CD4-positive, CD25-positive, alpha-beta regulatory T cell (primary cell): ENCODE measurements at regions not wholly inside any gene's neighbourhood (a gene's known extent, or its start where the extent isn't known, plus 50 kb on each side); places are given as distances from the start of the nearest gene placed in this dataset.

Experiments
- ATAC-seq, 2 donors: fragments of 150-1000 bp; cut with Tn5 transposase; one replicate each; pipeline ENCODE4 v1.10.0; 2021; ENCODE audit warnings: low read depth in 2 of 2, moderate number of reproducible peaks in 2 of 2, moderate library complexity in 1 of 2
- DNase-seq, 3 donors: peaks; one replicate each; pipeline versions ENCODE4 v3.0.0 to v3.0.0-alpha.2; 2012 to 2022; ENCODE audit warnings: mixed read lengths in 1 of 3
- H3K27ac ChIP-seq: one replicate; pipeline ENCODE4 v1.7.0; 2013; ENCODE audit warnings: mild to moderate bottlenecking, low read length; ENCODE audit not compliant: insufficient read depth, poor library complexity, severe bottlenecking
- H3K27me3 ChIP-seq: one replicate; pipeline ENCODE4 v1.7.0; 2013; ENCODE audit warnings: low read length; ENCODE audit not compliant: control insufficient read depth, insufficient read depth
- H3K36me3 ChIP-seq: one replicate; pipeline ENCODE4 v1.7.0; 2013; ENCODE audit warnings: mild to moderate bottlenecking, low read length, moderate library complexity; ENCODE audit not compliant: control insufficient read depth, insufficient read depth
- H3K4me1 ChIP-seq: 2 replicates; pipeline ENCODE4 v1.7.0; 2013; ENCODE audit warnings: mild to moderate bottlenecking, low read length; ENCODE audit not compliant: insufficient read depth, control insufficient read depth, poor library complexity, severe bottlenecking
- H3K4me3 ChIP-seq: one replicate; pipeline ENCODE4 v1.7.0; 2013; ENCODE audit warnings: low read depth, mild to moderate bottlenecking, low read length, moderate library complexity
- H3K9me3 ChIP-seq, 2 experiments: 1 replicate in 1 of 2; 2 replicates in 1 of 2; pipeline ENCODE4 v1.7.0; 2013; ENCODE audit warnings: low read length in 2 of 2, mild to moderate bottlenecking in 1 of 2, moderate library complexity in 1 of 2; ENCODE audit not compliant: control insufficient read depth in 2 of 2
- H3K27ac Mint-ChIP-seq, 3 donors: one replicate each; pipeline ENCODE4 v1.8.0; 2020 to 2022; ENCODE audit warnings: mild to moderate bottlenecking in 3 of 3, mixed read lengths in 3 of 3, moderate library complexity in 2 of 3
- H3K27me3 Mint-ChIP-seq: one replicate; pipeline ENCODE4 v1.8.0; 2022; ENCODE audit warnings: mild to moderate bottlenecking, mixed read lengths
- H3K36me3 Mint-ChIP-seq: one replicate; pipeline ENCODE4 v1.8.0; 2020; ENCODE audit warnings: mixed read lengths
- H3K4me1 Mint-ChIP-seq, 4 donors: one replicate each; pipeline ENCODE4 v1.8.0; 2020 to 2022; ENCODE audit warnings: mixed read lengths in 4 of 4, mild to moderate bottlenecking in 1 of 4
- H3K4me3 Mint-ChIP-seq, 4 donors: one replicate each; pipeline ENCODE4 v1.8.0; 2020 to 2022; ENCODE audit warnings: mild to moderate bottlenecking in 4 of 4, mixed read lengths in 4 of 4, moderate library complexity in 3 of 4
- H3K9me3 Mint-ChIP-seq, 7 donors: one replicate each; pipeline ENCODE4 v1.8.0; 2020 to 2022; ENCODE audit warnings: mixed read lengths in 7 of 7, mild to moderate bottlenecking in 3 of 7, moderate library complexity in 2 of 7

- Histone ChIP-seq H3K27ac (no peak overlapping the region), H3K4me3 (no peak overlapping the region), H3K4me1 (no peaks in the 10 kb centered on the region), H3K9me3 (no peaks in the 10 kb centered on the region), H3K27me3 (no peaks in the 10 kb centered on the region), H3K36me3 (no peaks in the 10 kb centered on the region)
- H3K4me3 Mint-ChIP-seq = no peak overlapping the region
- H3K9me3 Mint-ChIP-seq = peaks cover 0 to 7% (median 4%) of the 10 kb centered on the region in 7 donors
- peaks cover 10% of the 10 kb centered on the region for H3K27me3 Mint-ChIP-seq
- ATAC-seq (no peak), DNase-seq (no peak)
- H3K36me3 Mint-ChIP-seq = no peaks in the 10 kb centered on the region
- no peak overlapping the region for H3K27ac Mint-ChIP-seq
- H3K4me1 Mint-ChIP-seq = no peaks in the 10 kb centered on the region
Measured at GRCh38 chr6:82097676-82098075, 149.9 kb downstream of the IBTK start.

GRCh38 chr6:82095091-82095490, 152.5 kb downstream of the IBTK start:
- Mint-ChIP-seq H3K4me3 (no peak overlapping the region), H3K27me3 (peaks cover 10% of the 10 kb centered on the region), H3K36me3 (no peaks in the 10 kb centered on the region), H3K27ac (no peak overlapping the region), H3K4me1 (no peaks in the 10 kb centered on the region), H3K9me3 (peaks cover 0 to 7% (median 4%) of the 10 kb centered on the region in 7 donors)
- no peak overlapping the region for H3K4me3 ChIP-seq
- no peak overlapping the region for H3K27ac ChIP-seq
- no peaks in the 10 kb centered on the region for H3K9me3 ChIP-seq
- H3K36me3 ChIP-seq = no peaks in the 10 kb centered on the region
- DNase-seq (no peak), ATAC-seq (no peak)
- H3K4me1 ChIP-seq = no peaks in the 10 kb centered on the region
- no peaks in the 10 kb centered on the region for H3K27me3 ChIP-seq

- no peak for ATAC-seq
- Mint-ChIP-seq H3K4me3 (no peak overlapping the region), H3K36me3 (no peaks in the 10 kb centered on the region), H3K9me3 (peaks cover 0 to 6% (median 4%) of the 10 kb centered on the region in 7 donors), H3K4me1 (no peaks in the 10 kb centered on the region), H3K27ac (no peak overlapping the region), H3K27me3 (peaks cover 12% of the 10 kb centered on the region)
- Histone ChIP-seq H3K27me3 (no peaks in the 10 kb centered on the region), H3K36me3 (no peaks in the 10 kb centered on the region), H3K27ac (no peak overlapping the region), H3K9me3 (no peaks in the 10 kb centered on the region), H3K4me1 (no peaks in the 10 kb centered on the region), H3K4me3 (no peak overlapping the region)
- no peak for DNase-seq
Measured at GRCh38 chr6:82094166-82094806, 153.3 kb downstream of the IBTK start.

GRCh38 chr6:82088978-82089771, 158.4 kb downstream of the IBTK start:
- no peaks in the 10 kb centered on the region for H3K4me1 Mint-ChIP-seq
- peaks cover 2% of the 10 kb centered on the region for H3K27me3 ChIP-seq
- H3K4me1 ChIP-seq = no peaks in the 10 kb centered on the region
- no peak for ATAC-seq
- H3K36me3 Mint-ChIP-seq = no peaks in the 10 kb centered on the region
- no peak overlapping the region for H3K4me3 Mint-ChIP-seq
- DNase-seq = no peak
- H3K9me3 ChIP-seq = no peaks in the 10 kb centered on the region
- no peak overlapping the region for H3K4me3 ChIP-seq
- H3K9me3 Mint-ChIP-seq = peaks cover 0 to 4% (median 0%) of the 10 kb centered on the region in 7 donors
- no peak overlapping the region for H3K27ac ChIP-seq
- no peaks in the 10 kb centered on the region for H3K36me3 ChIP-seq
- no peak overlapping the region for H3K27ac Mint-ChIP-seq
- peaks cover 5% of the 10 kb centered on the region for H3K27me3 Mint-ChIP-seq

GRCh38 chr6:82086944-82087343, 160.6 kb downstream of the IBTK start:
- no peaks in the 10 kb centered on the region for H3K36me3 ChIP-seq
- H3K27ac ChIP-seq = no peak overlapping the region
- Mint-ChIP-seq H3K27me3 (peaks cover 7% of the 10 kb centered on the region), H3K9me3 (peaks cover 0 to 4% (median 0%) of the 10 kb centered on the region in 7 donors), H3K4me1 (no peaks in the 10 kb centered on the region), H3K27ac (no peak overlapping the region), H3K4me3 (no peak overlapping the region), H3K36me3 (no peaks in the 10 kb centered on the region)
- H3K4me3 ChIP-seq = no peak overlapping the region
- DNase-seq (no peak), ATAC-seq (no peak)
- H3K4me1 ChIP-seq = no peaks in the 10 kb centered on the region
- no peaks in the 10 kb centered on the region for H3K9me3 ChIP-seq
- peaks cover 2% of the 10 kb centered on the region for H3K27me3 ChIP-seq

GRCh38 chr6:82085701-82086100, 161.8 kb downstream of the IBTK start:
- Mint-ChIP-seq H3K36me3 (no peaks in the 10 kb centered on the region), H3K4me3 (no peak overlapping the region), H3K9me3 (peaks cover 0 to 4% (median 0%) of the 10 kb centered on the region in 7 donors), H3K4me1 (no peaks in the 10 kb centered on the region), H3K27me3 (peaks cover 11% of the 10 kb centered on the region), H3K27ac (no peak overlapping the region)
- Histone ChIP-seq H3K27me3 (peaks cover 2% of the 10 kb centered on the region), H3K4me3 (no peak overlapping the region), H3K36me3 (no peaks in the 10 kb centered on the region), H3K9me3 (no peaks in the 10 kb centered on the region), H3K4me1 (no peaks in the 10 kb centered on the region), H3K27ac (no peak overlapping the region)
- no peak for DNase-seq
- no peak for ATAC-seq

GRCh38 chr6:82084324-82084920, 163.1 kb downstream of the IBTK start:
- ATAC-seq (no peak), DNase-seq (no peak)
- Mint-ChIP-seq H3K4me3 (no peak overlapping the region), H3K27ac (no peak overlapping the region), H3K4me1 (no peaks in the 10 kb centered on the region), H3K36me3 (no peaks in the 10 kb centered on the region), H3K27me3 (peaks cover 11% of the 10 kb centered on the region), H3K9me3 (peaks cover 0 to 4% (median 0%) of the 10 kb centered on the region in 7 donors)
- no peaks in the 10 kb centered on the region for H3K4me1 ChIP-seq
- H3K9me3 ChIP-seq = no peaks in the 10 kb centered on the region
- H3K36me3 ChIP-seq = no peaks in the 10 kb centered on the region
- no peak overlapping the region for H3K4me3 ChIP-seq
- H3K27me3 ChIP-seq = peaks cover 2% of the 10 kb centered on the region
- H3K27ac ChIP-seq = no peak overlapping the region
